ENCODE measurements at regions not wholly inside any gene's neighbourhood (a gene's known extent, or its start where the extent isn't known, plus 50 kb on each side); places are given as distances from the start of the nearest gene placed in this dataset.
"Not testable (repeated sequence)": the region's sequence is repeated elsewhere in the genome, so short reads cannot be mapped to it uniquely, and the experiment has no call there.

GRCh38 chr15:32227410-32228114, 175.5 kb downstream of the GOLGA8K start:
- H3K27ac ChIP-seq (ENCODE audit: low read depth in 1 of 3, low read length in 2 of 3); FAIRE-seq; H3K4me1 ChIP-seq (ENCODE audit: control insufficient read depth in 3 of 3, insufficient read depth in 2 of 3, low read depth in 1 of 3, low read length in 2 of 3); H3K9me3 ChIP-seq (ENCODE audit: control insufficient read depth in 2 of 2, insufficient read depth in 1 of 2, low read depth in 1 of 2, low read length in 1 of 2); H3K36me3 ChIP-seq (ENCODE audit: control insufficient read depth in 3 of 3, insufficient read depth in 2 of 3, low read depth in 1 of 3, low read length in 3 of 3); H3K27me3 ChIP-seq (ENCODE audit: control insufficient read depth in 3 of 3, insufficient read depth in 3 of 3, low read length in 3 of 3); H3K4me3 ChIP-seq (ENCODE audit: low read depth in 1 of 3, low read length in 3 of 3); DNase-seq: not testable (repeated sequence)
- 47 to 75% (median 57%) methylated on average over 1 to 2 of the region's 2 CpGs for WGBS, 3 donors

GRCh38 chr15:32222716-32223115, 180.4 kb downstream of the GOLGA8K start:
- H3K9me3 ChIP-seq (ENCODE audit: control insufficient read depth in 2 of 2, insufficient read depth in 1 of 2, low read depth in 1 of 2, low read length in 1 of 2), result no peaks in the 10 kb centered on the region
- FAIRE-seq, result no peak

More at GRCh38 chr15:32222716-32223115, 180.4 kb downstream of the GOLGA8K start:
- no peaks in the 10 kb centered on the region for H3K4me1 ChIP-seq (ENCODE audit: control insufficient read depth in 3 of 3, insufficient read depth in 2 of 3, low read depth in 1 of 3, low read length in 2 of 3)
- H3K27me3 ChIP-seq (ENCODE audit: control insufficient read depth in 3 of 3, insufficient read depth in 3 of 3, low read length in 3 of 3), result no peaks in the 10 kb centered on the region
- no peak for DNase-seq
- H3K27ac ChIP-seq (ENCODE audit: low read depth in 1 of 3, low read length in 2 of 3), result no peak overlapping the region
- no peak overlapping the region for H3K4me3 ChIP-seq (ENCODE audit: low read depth in 1 of 3, low read length in 3 of 3)
- no peaks in the 10 kb centered on the region for H3K36me3 ChIP-seq (ENCODE audit: control insufficient read depth in 3 of 3, insufficient read depth in 2 of 3, low read depth in 1 of 3, low read length in 3 of 3)
- WGBS, 3 donors, result 88 to 100% (median 91%) methylated on average over 1 of the region's 1 CpG
